AG04450 (cell line): ENCODE measurements at regions not wholly inside any gene's neighbourhood (a gene's known extent, or its start where the extent isn't known, plus 50 kb on each side); places are given as distances from the start of the nearest gene placed in this dataset.

Source experiments
- CTCF ChIA-PET: fragments of 300-600, 350-600 bp; formaldehyde crosslinking; extraction: SDS; loops from one replicate; lab custom pipeline; 2022; ENCODE audit warnings: antibody characterized with exemption, inconsistent platforms; lab: Charles Lee
- POLR2A ChIA-PET: fragments of 350-600 bp; formaldehyde crosslinking; extraction: SDS; loops from one replicate; lab custom pipeline; 2021; ENCODE audit warnings: antibody characterized with exemption, inconsistent platforms; lab: Yijun Ruan, JAX
- DNase-seq: peaks from one replicate; pipeline ENCODE4 v3.0.0-alpha.2; 2011; ENCODE audit warnings: low read depth, low spot score
- H3K27ac ChIP-seq: one replicate; pipeline ENCODE4 v1.5.1; 2012; ENCODE audit warnings: low read depth, low read length, control low read depth
- H3K27me3 ChIP-seq: one replicate; pipeline ENCODE4 v1.6.0; 2012; ENCODE audit warnings: low read length; ENCODE audit not compliant: control insufficient read depth, insufficient read depth
- H3K4me3 ChIP-seq: 2 replicates; pipeline ENCODE4 v1.5.1; 2011; ENCODE audit warnings: mild to moderate bottlenecking, low read depth, low read length, control low read depth
- H3K9me3 ChIP-seq: 2 replicates; pipeline ENCODE4 v1.5.1; 2012; ENCODE audit warnings: low read length; ENCODE audit not compliant: control insufficient read depth, insufficient read depth
- TF ChIP-seq, protein P1 (sequence below): IDR thresholded peaks from 2 replicates; pipeline ENCODE4 v1.5.1; 2011; ENCODE audit warnings: low read depth, low read length, control low read depth, inconsistent platforms

GRCh38 chr5:52255308-52255707, 532.4 kb upstream of the ITGA1 start:
- CTCF ChIA-PET: no interaction called here
- Histone ChIP-seq H3K9me3 (peaks cover 2% of the 10 kb centered on the region; the same call in 1 of the 2 replicates), H3K4me3 (no peak overlapping the region), H3K27me3 (no peaks in the 10 kb centered on the region), H3K27ac (no peak overlapping the region)
- no peak for DNase-seq
- TF ChIP-seq, protein P1, sequence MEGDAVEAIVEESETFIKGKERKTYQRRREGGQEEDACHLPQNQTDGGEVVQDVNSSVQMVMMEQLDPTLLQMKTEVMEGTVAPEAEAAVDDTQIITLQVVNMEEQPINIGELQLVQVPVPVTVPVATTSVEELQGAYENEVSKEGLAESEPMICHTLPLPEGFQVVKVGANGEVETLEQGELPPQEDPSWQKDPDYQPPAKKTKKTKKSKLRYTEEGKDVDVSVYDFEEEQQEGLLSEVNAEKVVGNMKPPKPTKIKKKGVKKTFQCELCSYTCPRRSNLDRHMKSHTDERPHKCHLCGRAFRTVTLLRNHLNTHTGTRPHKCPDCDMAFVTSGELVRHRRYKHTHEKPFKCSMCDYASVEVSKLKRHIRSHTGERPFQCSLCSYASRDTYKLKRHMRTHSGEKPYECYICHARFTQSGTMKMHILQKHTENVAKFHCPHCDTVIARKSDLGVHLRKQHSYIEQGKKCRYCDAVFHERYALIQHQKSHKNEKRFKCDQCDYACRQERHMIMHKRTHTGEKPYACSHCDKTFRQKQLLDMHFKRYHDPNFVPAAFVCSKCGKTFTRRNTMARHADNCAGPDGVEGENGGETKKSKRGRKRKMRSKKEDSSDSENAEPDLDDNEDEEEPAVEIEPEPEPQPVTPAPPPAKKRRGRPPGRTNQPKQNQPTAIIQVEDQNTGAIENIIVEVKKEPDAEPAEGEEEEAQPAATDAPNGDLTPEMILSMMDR: no peak
- POLR2A ChIA-PET: no interaction called here

DNA sequence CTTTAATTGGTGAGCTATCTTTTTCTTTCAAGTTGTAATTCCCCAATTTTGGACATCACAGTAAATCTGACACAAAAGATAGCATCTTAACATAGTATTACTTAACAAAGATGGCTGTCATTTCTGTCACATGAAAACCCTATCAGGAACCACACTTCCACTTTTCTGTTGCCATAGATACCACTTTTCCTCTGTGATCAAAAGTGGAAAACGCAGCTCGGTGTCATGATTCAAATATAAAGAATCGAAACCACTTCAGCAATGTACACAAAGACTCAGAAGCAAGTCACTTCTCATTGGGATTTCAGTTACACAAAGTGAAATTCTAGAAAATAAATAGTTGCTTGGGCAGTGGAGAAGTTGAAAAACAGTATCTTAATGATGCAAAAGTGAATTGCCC, 524.9 kb upstream of the ITGA1 start:
- TF ChIP-seq, protein P1: no peak
- Histone ChIP-seq H3K9me3 (no peaks in the 10 kb centered on the region), H3K4me3 (no peak overlapping the region), H3K27me3 (no peaks in the 10 kb centered on the region), H3K27ac (no peak overlapping the region)
- CTCF ChIA-PET: no interaction called here
- DNase-seq: no peak
- POLR2A ChIA-PET: no interaction called here

- ChIA-PET CTCF (no interaction called here), POLR2A (no interaction called here)
- H3K27ac ChIP-seq: no peak overlapping the region
- H3K27me3 ChIP-seq: no peaks in the 10 kb centered on the region
- DNase-seq: no peak
- no peaks in the 10 kb centered on the region for H3K9me3 ChIP-seq
- H3K4me3 ChIP-seq: no peak overlapping the region
- TF ChIP-seq, protein P1: no peak
Measured at GRCh38 chr5:52269401-52269800, 518.3 kb upstream of the ITGA1 start.

- TF ChIP-seq, protein P1: no peak
- H3K27me3 ChIP-seq: no peaks in the 10 kb centered on the region
- no peak overlapping the region for H3K4me3 ChIP-seq
- H3K27ac ChIP-seq: no peak overlapping the region
- CTCF ChIA-PET: no interaction called here
- DNase-seq: no peak
- POLR2A ChIA-PET: no interaction called here
- no peaks in the 10 kb centered on the region for H3K9me3 ChIP-seq
Measured at GRCh38 chr5:52269859-52270258, 517.9 kb upstream of the ITGA1 start.

DNA sequence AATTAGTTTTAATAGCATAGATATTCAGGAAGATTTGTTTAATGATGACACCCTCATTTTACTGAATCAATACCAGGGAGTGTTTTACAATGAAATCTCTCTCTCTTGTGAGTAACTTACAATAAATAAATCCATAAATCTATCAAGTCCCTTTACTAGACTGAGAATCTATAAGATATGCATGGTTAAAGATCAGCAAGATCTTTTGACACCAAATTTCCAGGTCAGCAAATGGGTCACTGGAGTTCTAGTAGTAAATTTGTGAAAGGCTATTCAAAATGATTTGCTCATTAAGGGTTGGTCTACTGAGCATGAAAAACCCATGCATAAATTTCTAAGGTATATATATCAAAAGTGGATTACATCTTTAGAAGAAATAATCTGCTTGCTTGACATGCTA, 512.1 kb upstream of the ITGA1 start:
- TF ChIP-seq, protein P1: no peak
- DNase-seq: no peak
- ChIA-PET POLR2A (no interaction called here), CTCF (no interaction called here)
- Histone ChIP-seq H3K27me3 (no peaks in the 10 kb centered on the region), H3K27ac (no peak overlapping the region), H3K9me3 (no peaks in the 10 kb centered on the region), H3K4me3 (no peak overlapping the region)
